ENCODE measurements at regions not wholly inside any gene's neighbourhood (a gene's known extent, or its start where the extent isn't known, plus 50 kb on each side); places are given as distances from the start of the nearest gene placed in this dataset.

- TF ChIP-seq, protein P1, sequence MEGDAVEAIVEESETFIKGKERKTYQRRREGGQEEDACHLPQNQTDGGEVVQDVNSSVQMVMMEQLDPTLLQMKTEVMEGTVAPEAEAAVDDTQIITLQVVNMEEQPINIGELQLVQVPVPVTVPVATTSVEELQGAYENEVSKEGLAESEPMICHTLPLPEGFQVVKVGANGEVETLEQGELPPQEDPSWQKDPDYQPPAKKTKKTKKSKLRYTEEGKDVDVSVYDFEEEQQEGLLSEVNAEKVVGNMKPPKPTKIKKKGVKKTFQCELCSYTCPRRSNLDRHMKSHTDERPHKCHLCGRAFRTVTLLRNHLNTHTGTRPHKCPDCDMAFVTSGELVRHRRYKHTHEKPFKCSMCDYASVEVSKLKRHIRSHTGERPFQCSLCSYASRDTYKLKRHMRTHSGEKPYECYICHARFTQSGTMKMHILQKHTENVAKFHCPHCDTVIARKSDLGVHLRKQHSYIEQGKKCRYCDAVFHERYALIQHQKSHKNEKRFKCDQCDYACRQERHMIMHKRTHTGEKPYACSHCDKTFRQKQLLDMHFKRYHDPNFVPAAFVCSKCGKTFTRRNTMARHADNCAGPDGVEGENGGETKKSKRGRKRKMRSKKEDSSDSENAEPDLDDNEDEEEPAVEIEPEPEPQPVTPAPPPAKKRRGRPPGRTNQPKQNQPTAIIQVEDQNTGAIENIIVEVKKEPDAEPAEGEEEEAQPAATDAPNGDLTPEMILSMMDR (IDR thresholded peaks at IDR 0.05) = no peak
- TF ChIP-seq POLR2A (IDR thresholded peaks at IDR 0.05) = no peak
Measured at GRCh38 chr5:5612096-5612495, 189.6 kb downstream of the ICE1 start.

All from sigmoid colon (tissue), 3 donors.